ENCODE measurements at regions not wholly inside any gene's neighbourhood (a gene's known extent, or its start where the extent isn't known, plus 50 kb on each side); places are given as distances from the start of the nearest gene placed in this dataset.
A peak's percentile ranks its signal among the peaks of the same experiment; 100 is the strongest.
"Not testable (repeated sequence)": the region's sequence is repeated elsewhere in the genome, so short reads cannot be mapped to it uniquely, and the experiment has no call there.

DNA sequence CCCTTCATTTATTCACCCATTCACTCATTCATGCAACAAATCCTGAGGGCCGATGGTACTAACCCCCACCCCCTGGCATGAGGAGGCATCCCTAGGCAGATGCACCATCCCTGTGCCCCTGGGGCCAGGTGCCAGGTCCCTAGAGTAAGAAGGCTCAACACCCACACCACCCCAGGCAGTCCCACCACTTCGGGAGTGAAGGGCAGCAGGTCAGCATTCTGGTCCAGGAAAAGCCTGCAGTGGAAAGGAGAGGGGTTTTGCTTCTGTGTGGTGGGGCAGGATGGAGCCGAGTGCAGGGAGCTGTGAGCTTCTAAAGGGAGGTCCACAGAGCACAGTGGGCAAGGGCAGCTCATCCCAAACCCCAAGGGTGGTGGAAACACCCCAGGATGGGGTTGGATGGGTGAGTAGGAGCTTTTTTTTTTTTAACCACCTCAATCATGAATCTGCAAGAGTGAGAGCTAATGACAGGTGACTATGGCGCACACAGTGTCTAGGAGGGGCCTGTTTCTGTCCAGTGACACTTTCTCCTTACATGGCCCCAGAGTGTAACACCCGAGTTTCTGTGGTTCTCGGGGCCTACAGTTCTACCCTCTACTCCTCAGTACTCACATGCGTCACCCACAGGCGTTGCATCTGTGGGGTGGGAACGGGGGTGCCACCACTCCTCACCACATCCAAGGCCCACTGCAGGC lies 414.3 kb downstream of the TMEM121 start:
- Histone ChIP-seq H3K4me3 (ENCODE audit: low read length in 2 of 2) (no peak overlapping the region), H3K27ac (ENCODE audit: low read depth in 1 of 2, low read length in 2 of 2) (no peak overlapping the region), H3K9me3 (ENCODE audit: control insufficient read depth, low read length) (peaks cover 9% of the 10 kb centered on the region), H3K36me3 (ENCODE audit: control insufficient read depth in 1 of 2, insufficient read depth in 2 of 2, low read length in 1 of 2) (no peaks in the 10 kb centered on the region), H3K4me1 (ENCODE audit: control insufficient read depth in 1 of 2, insufficient read depth in 2 of 2, low read length in 2 of 2) (no peaks in the 10 kb centered on the region), H3K27me3 (ENCODE audit: control insufficient read depth in 1 of 2, insufficient read depth in 2 of 2, low read length in 1 of 2) (no peaks in the 10 kb centered on the region)
- intact Hi-C loops (cut with DNase I): no loop called here
- ATAC-seq (ENCODE audit: low FRiP score) (no peak), DNase-seq (no peak)
- 75 to 80% methylated on average over 9 of the region's 9 CpGs for WGBS, 2 donors

DNA sequence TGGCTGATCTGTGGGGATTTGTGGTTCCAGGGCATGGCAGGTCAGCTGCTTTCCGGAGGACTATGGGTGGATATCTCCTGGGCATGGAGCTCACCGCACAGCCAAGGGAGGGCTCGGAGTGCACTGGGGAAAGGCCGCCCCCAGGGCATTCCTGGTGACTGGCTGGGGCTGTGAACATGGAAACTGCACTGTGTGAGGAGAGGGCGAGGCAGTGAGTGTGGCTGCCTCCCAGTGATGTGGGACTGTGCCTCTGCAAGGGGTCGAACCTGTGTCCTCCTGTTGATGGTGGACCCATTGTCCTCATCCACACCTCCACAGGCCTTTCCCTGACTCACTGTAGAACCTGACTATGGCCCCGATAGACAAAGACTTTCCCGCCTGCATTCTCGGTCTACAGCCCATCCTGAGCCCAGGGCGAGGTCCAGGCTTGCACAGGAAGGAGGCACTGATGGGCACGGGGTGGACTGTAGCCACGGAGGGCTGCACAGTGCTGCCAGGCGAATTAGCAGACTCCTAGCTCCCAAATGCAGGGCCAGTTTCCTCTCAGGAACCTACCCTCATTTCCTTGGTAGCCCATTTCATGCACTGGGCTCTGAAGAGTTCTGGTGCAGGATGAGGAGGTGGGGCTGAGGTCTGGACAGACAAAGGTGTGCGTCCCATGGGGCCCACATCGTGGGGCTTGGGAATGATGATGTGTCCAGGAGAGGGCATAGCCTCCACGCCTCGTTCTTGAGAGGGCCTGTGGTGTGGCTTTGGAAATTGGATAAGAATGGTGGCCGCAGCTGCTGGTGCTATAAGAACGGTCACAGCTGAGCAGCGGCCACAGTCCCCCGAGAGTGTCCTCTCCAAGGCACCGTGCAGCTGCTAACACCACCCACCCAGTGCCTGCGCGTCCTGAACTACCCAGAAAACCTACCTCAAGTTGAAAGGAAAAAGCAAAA lies 415.1 kb downstream of the TMEM121 start:
- no peak overlapping the region for H3K27ac ChIP-seq (ENCODE audit: low read depth in 1 of 2, low read length in 2 of 2)
- H3K27me3 ChIP-seq (ENCODE audit: control insufficient read depth in 1 of 2, insufficient read depth in 2 of 2, low read length in 1 of 2): no peaks in the 10 kb centered on the region
- WGBS, 2 donors: 77 to 83% methylated on average over 23 to 24 of the region's 24 CpGs
- H3K9me3 ChIP-seq (ENCODE audit: control insufficient read depth, low read length): peaks cover 8% of the 10 kb centered on the region
- no peaks in the 10 kb centered on the region for H3K4me1 ChIP-seq (ENCODE audit: control insufficient read depth in 1 of 2, insufficient read depth in 2 of 2, low read length in 2 of 2)
- H3K4me3 ChIP-seq (ENCODE audit: low read length in 2 of 2): no peak overlapping the region
- no peak for DNase-seq
- no peaks in the 10 kb centered on the region for H3K36me3 ChIP-seq (ENCODE audit: control insufficient read depth in 1 of 2, insufficient read depth in 2 of 2, low read length in 1 of 2)
- no peak for ATAC-seq (ENCODE audit: low FRiP score)
- intact Hi-C loops (cut with DNase I): no loop called here

DNA sequence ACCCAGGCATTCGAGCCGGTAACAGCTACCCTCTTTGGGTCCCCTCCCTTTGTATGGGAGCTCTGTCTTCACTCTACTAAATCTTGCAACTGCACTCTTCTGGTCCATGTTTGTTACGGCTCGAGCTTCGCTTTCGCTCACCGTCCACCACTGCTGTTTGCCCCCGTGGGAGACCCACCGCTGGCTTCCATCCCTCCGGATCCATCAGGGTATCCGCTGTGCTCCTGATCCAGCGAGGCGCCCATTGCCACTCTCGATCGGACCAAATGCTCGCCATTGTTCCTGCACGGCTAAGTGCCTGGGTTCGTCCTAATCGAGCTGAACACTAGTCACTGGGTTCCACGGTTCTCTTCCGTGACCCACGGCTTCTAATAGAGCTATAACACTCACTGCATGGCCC lies 416.3 kb downstream of the TMEM121 start:
- H3K4me3 ChIP-seq (ENCODE audit: low read length in 2 of 2); intact Hi-C loops (cut with DNase I); H3K27ac ChIP-seq (ENCODE audit: low read depth in 1 of 2, low read length in 2 of 2); H3K4me1 ChIP-seq (ENCODE audit: control insufficient read depth in 1 of 2, insufficient read depth in 2 of 2, low read length in 2 of 2); ATAC-seq (ENCODE audit: low FRiP score); H3K27me3 ChIP-seq (ENCODE audit: control insufficient read depth in 1 of 2, insufficient read depth in 2 of 2, low read length in 1 of 2); H3K9me3 ChIP-seq (ENCODE audit: control insufficient read depth, low read length); H3K36me3 ChIP-seq (ENCODE audit: control insufficient read depth in 1 of 2, insufficient read depth in 2 of 2, low read length in 1 of 2); DNase-seq: not testable (repeated sequence)
- WGBS, 2 donors: 87 to 88% methylated on average over 22 of the region's 22 CpGs

DNA sequence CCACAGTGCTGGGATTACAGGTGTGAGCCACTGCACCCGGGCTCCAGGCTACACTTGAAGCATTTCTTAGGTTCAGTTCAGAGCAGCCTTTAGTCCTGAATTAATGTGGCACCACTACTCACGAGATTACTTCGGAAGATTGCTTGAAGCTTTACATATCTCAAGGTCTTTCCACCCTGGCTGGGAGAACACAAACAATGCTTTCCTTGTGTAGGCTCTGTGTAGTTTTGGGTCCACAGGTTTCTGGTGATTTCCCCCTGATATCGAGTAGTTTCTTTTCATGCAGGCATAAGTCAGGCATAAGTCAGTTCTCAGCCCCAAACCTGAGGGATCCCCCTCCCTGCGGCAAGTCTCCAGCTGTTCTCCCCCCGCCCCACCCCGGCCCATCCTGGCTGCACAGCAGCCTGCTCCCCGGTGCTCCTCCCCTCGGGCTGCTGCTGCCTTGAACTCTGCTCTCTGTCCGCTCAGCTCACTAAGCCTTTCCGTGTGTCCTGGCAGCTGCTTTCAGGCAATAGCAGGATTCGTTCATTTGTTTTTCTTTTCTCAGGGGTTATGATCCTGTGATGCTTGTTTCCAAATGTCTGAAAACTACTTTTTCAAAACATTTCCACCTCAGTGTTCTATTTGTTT lies 417.7 kb downstream of the TMEM121 start:
- no peak for DNase-seq
- no peak for ATAC-seq (ENCODE audit: low FRiP score)
- Histone ChIP-seq H3K4me1 (ENCODE audit: control insufficient read depth in 1 of 2, insufficient read depth in 2 of 2, low read length in 2 of 2) (no peaks in the 10 kb centered on the region), H3K4me3 (ENCODE audit: low read length in 2 of 2) (no peak overlapping the region), H3K36me3 (ENCODE audit: control insufficient read depth in 1 of 2, insufficient read depth in 2 of 2, low read length in 1 of 2) (no peaks in the 10 kb centered on the region), H3K27me3 (ENCODE audit: control insufficient read depth in 1 of 2, insufficient read depth in 2 of 2, low read length in 1 of 2) (no peaks in the 10 kb centered on the region), H3K9me3 (ENCODE audit: control insufficient read depth, low read length) (peaks cover 3% of the 10 kb centered on the region), H3K27ac (ENCODE audit: low read depth in 1 of 2, low read length in 2 of 2) (no peak overlapping the region)
- WGBS, 2 donors: 78 to 82% methylated on average over 12 of the region's 12 CpGs
- intact Hi-C loops (cut with DNase I): no loop called here

DNA sequence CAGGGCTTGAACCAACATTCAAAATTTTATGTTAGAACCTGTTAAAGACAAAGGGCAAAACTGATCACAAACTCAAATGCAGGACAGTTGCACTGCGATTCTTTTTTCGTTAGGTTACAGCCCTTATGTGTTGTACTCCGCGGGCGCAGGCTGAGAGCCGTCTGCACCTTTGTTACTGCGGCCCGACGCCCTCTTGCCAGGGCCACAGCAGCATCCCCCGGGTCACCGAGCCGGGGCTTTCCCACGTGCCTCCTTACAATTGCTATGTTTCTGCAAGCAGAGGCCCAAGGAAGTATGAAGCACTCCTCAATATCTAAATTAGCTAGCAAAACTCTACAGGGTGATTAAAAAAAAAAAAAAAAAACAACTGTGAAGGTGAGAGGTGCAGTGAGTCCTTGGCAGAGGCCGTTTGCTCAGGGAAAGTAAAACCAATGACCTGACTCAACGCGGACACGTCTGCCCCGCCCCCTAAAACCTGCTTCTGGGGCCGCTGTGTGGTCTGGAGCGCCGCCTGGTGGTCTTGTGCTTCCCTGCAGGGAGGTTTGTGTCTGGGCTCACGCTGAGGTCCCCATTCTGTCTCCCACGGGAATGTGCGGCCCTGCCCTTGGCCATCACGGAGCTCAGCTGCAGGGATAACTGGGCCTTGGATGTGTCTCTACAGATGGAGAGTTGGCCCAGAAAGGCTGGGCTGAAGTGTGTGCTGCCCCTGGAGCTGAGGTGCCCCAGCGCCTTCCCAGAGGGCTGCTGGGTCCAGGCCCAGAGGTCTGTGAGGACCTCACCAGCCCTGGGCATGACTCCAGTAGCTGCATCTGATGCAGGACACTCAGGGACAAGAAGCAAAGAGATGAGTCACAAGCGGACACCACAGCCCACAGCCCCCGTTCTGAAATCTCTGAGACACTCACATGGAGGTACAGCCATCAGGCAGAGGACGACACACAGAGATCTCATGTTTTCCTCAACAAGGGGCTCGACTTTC lies 418.5 kb downstream of the TMEM121 start:
- peak; percentile 37 for ATAC-seq (ENCODE audit: low FRiP score)

DNA sequence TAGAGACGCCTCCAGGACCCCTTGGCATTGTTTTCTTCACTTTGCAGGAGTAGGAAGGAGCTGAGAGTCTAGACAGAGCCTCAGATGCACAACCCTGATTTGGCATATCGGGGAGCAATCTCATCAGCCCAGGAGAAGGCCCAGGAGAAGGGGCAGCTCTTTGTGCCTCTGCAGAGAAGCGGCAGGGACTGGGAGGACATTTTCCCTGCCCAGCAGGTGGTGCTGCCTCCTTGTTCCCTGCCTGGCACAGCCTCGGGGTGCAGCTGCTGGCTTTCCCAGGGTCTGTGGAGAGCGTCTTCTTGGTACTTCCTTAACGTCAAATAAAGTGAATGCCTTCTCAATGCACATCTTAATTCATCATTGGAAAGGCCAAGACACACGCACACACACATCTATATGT lies 419.5 kb downstream of the TMEM121 start:
- no peaks in the 10 kb centered on the region for H3K36me3 ChIP-seq (ENCODE audit: control insufficient read depth in 1 of 2, insufficient read depth in 2 of 2, low read length in 1 of 2)
- ATAC-seq (ENCODE audit: low FRiP score) (no peak), DNase-seq (no peak)
- no peaks in the 10 kb centered on the region for H3K27me3 ChIP-seq (ENCODE audit: control insufficient read depth in 1 of 2, insufficient read depth in 2 of 2, low read length in 1 of 2)
- no peaks in the 10 kb centered on the region for H3K4me1 ChIP-seq (ENCODE audit: control insufficient read depth in 1 of 2, insufficient read depth in 2 of 2, low read length in 2 of 2)
- no peak overlapping the region for H3K4me3 ChIP-seq (ENCODE audit: low read length in 2 of 2)
- WGBS, 2 donors: 62 to 74% methylated on average over 7 of the region's 7 CpGs
- H3K27ac ChIP-seq (ENCODE audit: low read depth in 1 of 2, low read length in 2 of 2): no peak overlapping the region
- no peaks in the 10 kb centered on the region for H3K9me3 ChIP-seq (ENCODE audit: control insufficient read depth, low read length)
- intact Hi-C loops (cut with DNase I): no loop called here

More for the DNA sequence above, 418.5 kb downstream of the TMEM121 start:
- peak in 1 of 2 donors; percentile 81 for DNase-seq
- Histone ChIP-seq H3K36me3 (ENCODE audit: control insufficient read depth in 1 of 2, insufficient read depth in 2 of 2, low read length in 1 of 2) (no peaks in the 10 kb centered on the region), H3K4me3 (ENCODE audit: low read length in 2 of 2) (no peak overlapping the region), H3K27me3 (ENCODE audit: control insufficient read depth in 1 of 2, insufficient read depth in 2 of 2, low read length in 1 of 2) (no peaks in the 10 kb centered on the region), H3K4me1 (ENCODE audit: control insufficient read depth in 1 of 2, insufficient read depth in 2 of 2, low read length in 2 of 2) (no peaks in the 10 kb centered on the region), H3K9me3 (ENCODE audit: control insufficient read depth, low read length) (no peaks in the 10 kb centered on the region), H3K27ac (ENCODE audit: low read depth in 1 of 2, low read length in 2 of 2) (no peak overlapping the region)
- WGBS, 2 donors: 50 to 56% methylated on average over 30 of the region's 30 CpGs
- intact Hi-C loops (cut with DNase I): no loop called here

DNA sequence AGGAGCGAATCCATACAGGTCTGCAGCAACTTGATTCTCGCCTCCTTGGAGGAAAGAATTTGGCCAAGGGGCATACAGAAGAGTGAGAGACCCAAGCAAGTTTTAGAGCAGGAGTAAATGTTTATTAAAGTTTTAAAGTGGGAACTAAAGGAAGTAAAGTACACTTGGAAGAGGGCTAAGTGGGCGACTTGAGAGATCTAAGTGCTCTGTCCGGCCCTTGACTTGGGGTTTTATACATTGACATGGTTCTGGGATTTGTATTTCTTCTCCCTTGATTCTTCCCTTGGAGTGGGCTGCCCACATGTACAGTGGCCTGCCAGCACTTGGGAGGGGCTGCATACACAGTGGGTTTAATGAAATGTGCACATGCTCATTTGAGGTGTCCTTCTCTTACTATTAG lies 421.2 kb downstream of the TMEM121 start:
- no peaks in the 10 kb centered on the region for H3K4me1 ChIP-seq (ENCODE audit: control insufficient read depth in 1 of 2, insufficient read depth in 2 of 2, low read length in 2 of 2)
- ATAC-seq (ENCODE audit: low FRiP score): no peak

DNA sequence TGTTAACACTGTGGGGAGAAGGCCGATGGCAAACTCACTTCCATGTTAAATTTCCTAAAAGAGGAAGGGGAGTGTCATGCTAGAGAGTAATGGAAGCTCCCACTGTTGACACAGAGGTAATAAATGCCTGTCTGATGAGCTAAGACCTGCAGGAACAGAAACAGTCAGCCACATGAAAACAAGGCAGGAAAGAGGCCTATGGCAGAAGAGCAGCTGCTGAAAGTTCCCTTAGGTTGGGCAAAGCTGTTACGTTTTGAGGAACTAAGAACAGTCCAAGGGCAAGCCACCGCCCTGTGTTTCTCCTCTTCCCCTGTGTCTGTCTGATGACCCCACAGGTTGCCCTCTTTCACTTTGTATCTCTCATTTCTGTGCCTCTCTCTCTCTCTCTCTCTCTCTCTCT lies 422.6 kb downstream of the TMEM121 start:
- H3K9me3 ChIP-seq (ENCODE audit: control insufficient read depth, low read length); ATAC-seq (ENCODE audit: low FRiP score); H3K4me1 ChIP-seq (ENCODE audit: control insufficient read depth in 1 of 2, insufficient read depth in 2 of 2, low read length in 2 of 2); H3K27me3 ChIP-seq (ENCODE audit: control insufficient read depth in 1 of 2, insufficient read depth in 2 of 2, low read length in 1 of 2); intact Hi-C loops (cut with DNase I); H3K27ac ChIP-seq (ENCODE audit: low read depth in 1 of 2, low read length in 2 of 2); H3K4me3 ChIP-seq (ENCODE audit: low read length in 2 of 2); H3K36me3 ChIP-seq (ENCODE audit: control insufficient read depth in 1 of 2, insufficient read depth in 2 of 2, low read length in 1 of 2); DNase-seq: not testable (repeated sequence)
- 54 to 63% methylated on average over 3 of the region's 3 CpGs for WGBS, 2 donors

More for the DNA sequence above, 421.2 kb downstream of the TMEM121 start:
- H3K4me3 ChIP-seq (ENCODE audit: low read length in 2 of 2): no peak overlapping the region
- WGBS, 2 donors: 70 to 73% methylated on average over 4 of the region's 4 CpGs
- intact Hi-C loops (cut with DNase I): no loop called here
- no peak for DNase-seq
- no peaks in the 10 kb centered on the region for H3K9me3 ChIP-seq (ENCODE audit: control insufficient read depth, low read length)
- H3K27ac ChIP-seq (ENCODE audit: low read depth in 1 of 2, low read length in 2 of 2): no peak overlapping the region
- H3K36me3 ChIP-seq (ENCODE audit: control insufficient read depth in 1 of 2, insufficient read depth in 2 of 2, low read length in 1 of 2): no peaks in the 10 kb centered on the region
- no peaks in the 10 kb centered on the region for H3K27me3 ChIP-seq (ENCODE audit: control insufficient read depth in 1 of 2, insufficient read depth in 2 of 2, low read length in 1 of 2)
